Muscle layer of colon (tissue), 2 donors: ENCODE measurements at regions not wholly inside any gene's neighbourhood (a gene's known extent, or its start where the extent isn't known, plus 50 kb on each side); places are given as distances from the start of the nearest gene placed in this dataset.

ENCODE experiments used
- H3K27ac ChIP-seq: one replicate; pipeline ENCODE4 v1.7.0; 2013; ENCODE audit warnings: low read depth, mild to moderate bottlenecking, low read length, moderate library complexity
- H3K27me3 ChIP-seq, 2 donors: one replicate each; pipeline ENCODE4 v1.7.0; 2013; ENCODE audit warnings: low read length in 2 of 2, mild to moderate bottlenecking in 2 of 2; ENCODE audit not compliant: insufficient read depth in 2 of 2, control insufficient read depth in 1 of 2
- H3K36me3 ChIP-seq: one replicate; pipeline ENCODE4 v1.7.0; 2013; ENCODE audit warnings: mild to moderate bottlenecking, low read length; ENCODE audit not compliant: insufficient read depth
- H3K4me1 ChIP-seq: one replicate; pipeline ENCODE4 v1.7.0; 2013; ENCODE audit warnings: mild to moderate bottlenecking, low read length; ENCODE audit not compliant: insufficient read depth
- H3K4me3 ChIP-seq, 2 donors: one replicate each; pipeline ENCODE4 v1.7.0; 2013; ENCODE audit warnings: low read length in 2 of 2, low read depth in 1 of 2, mild to moderate bottlenecking in 1 of 2, moderate library complexity in 1 of 2
- H3K9ac ChIP-seq: one replicate; pipeline ENCODE4 v1.7.0; 2013; ENCODE audit warnings: low read length
- H3K9me3 ChIP-seq: one replicate; pipeline ENCODE4 v1.7.0; 2013; ENCODE audit warnings: mild to moderate bottlenecking, low read length
- donor health status: abdominal sarcoma.
- donor health status: Adenocarcinoma of cecum.

DNA sequence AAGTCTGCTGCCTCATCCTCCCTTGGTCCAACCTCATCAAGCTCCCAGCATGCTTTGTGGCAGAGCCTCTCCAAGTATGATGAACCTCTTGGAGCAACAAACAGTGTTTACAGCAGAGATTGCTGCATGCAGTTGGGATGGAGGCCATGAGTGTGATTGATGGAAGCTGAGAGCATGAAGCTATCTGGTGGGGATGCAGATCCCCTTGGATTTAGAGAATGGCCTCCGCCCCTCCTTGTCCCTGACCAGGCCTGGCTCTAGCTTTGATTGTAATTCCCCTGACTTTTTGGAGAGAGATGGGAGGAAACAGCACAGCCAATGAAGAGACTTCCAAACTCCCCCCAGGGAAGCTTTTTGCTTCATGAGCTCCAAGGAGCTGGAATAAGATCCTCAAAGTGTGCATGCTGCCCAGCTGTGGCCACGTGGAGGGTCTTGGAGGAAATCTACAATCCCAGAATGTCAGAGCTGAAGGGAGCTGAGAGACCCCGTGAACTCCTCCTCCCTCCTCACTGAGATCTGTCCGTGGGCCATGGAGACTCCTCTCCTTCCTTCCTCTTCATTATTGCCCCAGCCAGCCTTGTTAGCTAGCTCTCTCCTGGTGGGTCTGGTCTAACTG is 165.3 kb upstream of the USP24 start:
- H3K36me3 ChIP-seq, result no peaks in the 10 kb centered on the region
- no peaks in the 10 kb centered on the region for H3K27me3 ChIP-seq
- H3K27ac ChIP-seq, result no peak overlapping the region
- no peak overlapping the region for H3K4me3 ChIP-seq
- H3K9me3 ChIP-seq, result no peaks in the 10 kb centered on the region
- peaks cover 31% of the 10 kb centered on the region for H3K4me1 ChIP-seq
- H3K9ac ChIP-seq, result no peak overlapping the region

DNA sequence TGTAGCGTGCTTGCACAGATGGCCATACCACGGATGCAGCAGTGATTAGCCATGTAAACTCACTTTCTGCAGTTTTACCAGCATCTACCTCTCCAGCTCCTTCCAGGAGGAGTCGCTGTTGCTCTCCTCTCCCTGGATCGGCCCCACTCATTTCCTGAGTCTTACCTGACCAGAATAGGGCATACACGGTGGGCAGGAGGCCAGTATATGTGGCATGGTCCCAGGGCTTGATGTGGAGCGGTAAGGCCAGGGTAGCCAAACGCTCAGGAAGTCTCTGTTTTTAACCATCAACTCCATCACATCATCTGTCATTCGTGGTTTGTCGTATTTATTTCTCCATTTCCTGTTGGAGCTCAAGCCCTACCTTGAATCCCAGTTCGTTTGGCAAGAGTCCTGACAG is 163.4 kb upstream of the USP24 start:
- H3K4me1 ChIP-seq, result peaks cover 30% of the 10 kb centered on the region

DNA sequence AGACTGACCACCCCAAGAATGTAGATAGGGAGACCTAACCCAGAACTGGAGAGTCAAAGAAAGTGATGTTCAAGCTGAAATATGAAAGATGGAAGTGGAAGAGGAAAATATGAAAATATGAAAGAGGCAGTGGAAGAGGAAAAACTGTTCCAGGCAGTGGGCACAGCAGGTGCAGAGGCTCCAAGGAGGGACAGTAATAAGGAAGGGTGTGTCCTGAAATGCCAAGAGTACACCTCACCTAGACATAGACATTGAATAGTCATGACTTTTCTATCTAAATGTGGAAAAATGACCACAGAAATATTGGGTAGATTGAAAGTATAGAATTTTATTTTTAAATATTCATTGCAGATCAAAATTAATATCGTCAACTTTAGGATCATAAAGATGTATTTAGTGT is 161.7 kb upstream of the USP24 start:
- Histone ChIP-seq H3K27ac (no peak overlapping the region), H3K27me3 (no peaks in the 10 kb centered on the region), H3K36me3 (no peaks in the 10 kb centered on the region), H3K4me3 (no peak overlapping the region), H3K4me1 (peaks cover 16% of the 10 kb centered on the region), H3K9ac (no peak overlapping the region), H3K9me3 (no peaks in the 10 kb centered on the region)

More for the DNA sequence above, 163.4 kb upstream of the USP24 start:
- no peak overlapping the region for H3K9ac ChIP-seq
- H3K27ac ChIP-seq, result no peak overlapping the region
- no peaks in the 10 kb centered on the region for H3K27me3 ChIP-seq
- H3K9me3 ChIP-seq, result no peaks in the 10 kb centered on the region
- no peaks in the 10 kb centered on the region for H3K36me3 ChIP-seq
- H3K4me3 ChIP-seq, result no peak overlapping the region

DNA sequence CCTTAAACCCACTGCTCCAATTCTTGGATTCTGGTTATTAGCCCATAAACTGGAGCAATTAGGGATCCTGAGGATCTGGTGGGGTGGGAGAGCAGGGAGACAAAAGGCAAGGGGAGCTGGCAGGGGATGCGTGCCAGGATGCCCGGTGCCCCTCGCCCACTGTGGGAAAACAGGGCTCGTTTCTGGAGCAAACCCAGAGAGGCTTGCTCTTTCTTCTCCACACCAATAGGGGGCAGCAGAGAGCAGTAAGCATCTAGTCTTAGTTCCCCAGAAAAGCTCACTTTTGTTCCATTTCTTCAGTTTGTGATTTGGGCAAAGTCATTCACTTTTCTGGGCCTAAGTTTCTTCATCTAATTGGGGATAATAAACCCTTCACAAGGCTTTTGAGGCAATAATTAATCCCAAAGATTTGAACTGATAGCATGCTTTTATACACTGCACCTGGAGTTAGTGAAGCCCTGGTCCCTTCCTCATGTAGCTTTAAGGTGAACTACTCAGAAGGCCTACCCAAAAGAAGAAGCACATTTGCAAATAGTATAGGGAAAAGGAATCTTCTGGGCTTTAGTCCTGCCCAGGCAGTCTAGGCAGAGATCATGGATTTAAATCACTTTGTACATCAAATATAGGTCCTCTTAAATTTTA is 160.6 kb upstream of the USP24 start:
- Histone ChIP-seq H3K36me3 (no peaks in the 10 kb centered on the region), H3K4me1 (peaks cover 15% of the 10 kb centered on the region), H3K27ac (no peak overlapping the region), H3K9ac (no peak overlapping the region), H3K9me3 (no peaks in the 10 kb centered on the region), H3K4me3 (no peak overlapping the region), H3K27me3 (no peaks in the 10 kb centered on the region)

DNA sequence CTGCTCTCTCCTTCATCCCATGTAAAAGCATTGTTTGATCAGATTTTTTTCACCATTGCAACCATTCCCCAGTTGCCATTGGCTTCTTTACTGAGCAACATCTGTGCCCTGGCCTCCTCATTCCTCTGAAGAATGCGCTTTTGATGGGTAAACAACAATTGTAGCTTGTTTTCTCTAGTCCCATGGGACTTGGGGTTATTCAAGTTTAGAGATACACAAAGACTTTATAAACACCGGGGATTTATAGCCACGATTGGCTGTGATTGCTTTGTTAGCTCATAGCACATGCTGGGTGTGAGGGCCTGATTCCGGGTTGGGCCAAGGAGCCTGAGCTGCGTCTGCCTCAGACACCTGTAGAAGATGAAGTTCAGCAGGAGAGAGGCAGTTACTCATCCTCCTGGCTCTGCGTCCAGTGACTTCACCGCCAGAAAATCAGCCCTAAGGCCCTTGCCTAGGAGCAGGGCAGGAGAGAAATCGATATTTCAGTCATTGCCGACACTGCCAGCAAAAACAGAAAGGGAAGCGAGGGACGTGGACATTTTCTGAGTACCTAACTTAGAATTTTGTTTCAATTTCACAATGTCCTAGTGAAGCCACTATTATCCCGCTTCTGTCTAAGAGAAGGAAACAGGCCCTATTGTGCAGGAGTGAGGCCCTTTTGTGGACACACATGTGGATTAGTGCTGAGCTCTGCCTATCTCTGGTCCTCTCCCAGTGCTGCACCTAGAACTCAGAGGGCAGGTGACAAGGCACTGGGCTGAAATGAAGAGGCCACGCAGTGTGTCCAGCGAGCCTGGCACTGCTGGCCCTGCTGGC is 159.8 kb upstream of the USP24 start:
- Histone ChIP-seq H3K27me3 (no peaks in the 10 kb centered on the region), H3K27ac (no peak overlapping the region), H3K4me1 (peaks cover 10% of the 10 kb centered on the region), H3K4me3 (no peak overlapping the region), H3K9me3 (no peaks in the 10 kb centered on the region), H3K36me3 (no peaks in the 10 kb centered on the region), H3K9ac (no peak overlapping the region)

DNA sequence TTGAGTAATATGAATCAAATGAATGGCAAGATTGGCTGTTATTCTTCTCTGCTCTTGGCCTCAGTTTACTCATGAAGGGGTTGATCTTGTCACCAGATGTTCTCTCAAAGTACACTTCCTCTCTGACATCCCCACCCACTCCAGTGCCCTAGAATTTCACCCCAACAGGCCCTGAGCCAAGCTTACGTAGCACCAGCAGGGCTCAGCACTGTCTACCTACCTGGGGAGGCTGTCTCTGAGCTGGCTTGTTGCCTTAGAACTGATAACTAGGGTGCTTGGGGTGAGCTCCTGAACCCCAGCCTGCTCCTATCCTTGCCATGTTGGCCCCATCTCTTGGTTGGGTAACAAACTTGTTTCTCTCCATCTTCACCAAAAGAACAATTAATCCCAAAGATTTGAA is 159.1 kb upstream of the USP24 start:
- Histone ChIP-seq H3K4me3 (no peak overlapping the region), H3K9me3 (no peaks in the 10 kb centered on the region), H3K27me3 (no peaks in the 10 kb centered on the region), H3K27ac (no peak overlapping the region), H3K9ac (no peak overlapping the region), H3K4me1 (peaks cover 10% of the 10 kb centered on the region), H3K36me3 (no peaks in the 10 kb centered on the region)

DNA sequence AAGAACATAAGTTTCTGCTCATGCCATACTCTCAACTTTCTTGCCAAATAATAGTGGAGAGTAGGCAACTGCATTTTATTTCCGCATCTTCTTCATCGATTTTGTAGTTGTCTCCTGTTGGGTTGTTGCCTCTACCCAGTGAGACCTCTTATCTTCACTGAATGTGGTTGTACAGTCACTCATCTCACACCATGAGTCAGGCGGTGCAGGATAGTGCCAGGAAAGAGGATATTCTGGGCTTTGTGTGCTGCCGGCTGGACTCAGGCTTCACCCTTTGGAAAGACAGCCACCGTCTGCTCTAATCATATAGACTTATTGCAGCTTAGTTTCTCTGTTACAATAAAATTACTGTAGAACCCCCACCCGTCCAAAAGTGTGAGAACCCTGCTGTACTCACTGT is 154.3 kb upstream of the USP24 start:
- Histone ChIP-seq H3K4me3 (no peak overlapping the region), H3K4me1 (no peaks in the 10 kb centered on the region), H3K36me3 (no peaks in the 10 kb centered on the region), H3K9ac (no peak overlapping the region), H3K27me3 (no peaks in the 10 kb centered on the region), H3K9me3 (no peaks in the 10 kb centered on the region), H3K27ac (no peak overlapping the region)

DNA sequence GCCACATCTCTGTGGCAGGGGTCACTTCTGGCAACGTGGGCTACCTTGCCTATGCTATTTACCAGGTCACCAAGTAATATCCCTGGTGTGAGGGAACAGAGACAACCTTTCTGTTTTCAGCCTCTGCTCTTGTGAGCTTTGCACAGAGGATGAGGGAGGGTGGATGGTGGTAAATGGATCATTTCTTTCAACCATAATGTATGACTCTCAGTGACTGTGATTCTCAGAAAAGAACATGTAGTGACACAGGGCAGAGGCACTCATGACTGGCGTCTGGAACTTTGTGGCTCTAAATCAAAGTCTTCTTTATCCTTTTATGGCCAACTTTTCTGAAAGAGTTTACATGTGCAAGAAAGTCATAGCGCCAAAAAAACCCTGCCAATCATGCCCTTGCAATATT is 153.5 kb upstream of the USP24 start:
- H3K27ac ChIP-seq, result no peak overlapping the region
- no peaks in the 10 kb centered on the region for H3K27me3 ChIP-seq
- H3K36me3 ChIP-seq, result no peaks in the 10 kb centered on the region
- H3K9ac ChIP-seq, result no peak overlapping the region
- H3K4me1 ChIP-seq, result no peaks in the 10 kb centered on the region
- no peaks in the 10 kb centered on the region for H3K9me3 ChIP-seq
- H3K4me3 ChIP-seq, result no peak overlapping the region

DNA sequence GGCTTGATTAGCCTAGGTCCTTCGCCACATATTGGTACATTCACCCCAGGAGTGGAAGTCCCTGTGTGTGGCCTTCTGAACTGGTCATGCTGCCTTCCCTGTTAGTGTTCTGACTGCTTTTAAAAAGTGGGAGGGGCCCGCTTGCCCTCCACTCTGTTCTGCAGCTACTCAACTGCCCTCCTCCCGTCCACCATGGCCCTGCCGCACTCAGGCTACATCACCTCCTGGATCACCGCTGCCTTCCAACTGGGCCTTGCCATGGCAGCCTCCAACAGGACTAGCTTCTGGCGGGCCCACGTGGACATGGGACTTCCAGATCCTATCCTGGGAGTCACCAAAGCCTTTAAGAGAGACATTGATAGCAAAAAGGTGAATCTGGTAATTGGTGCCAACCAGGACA is 152.1 kb upstream of the USP24 start:
- no peaks in the 10 kb centered on the region for H3K9me3 ChIP-seq
- no peaks in the 10 kb centered on the region for H3K27me3 ChIP-seq
- no peaks in the 10 kb centered on the region for H3K4me1 ChIP-seq
- H3K27ac ChIP-seq, result no peak overlapping the region
- no peak overlapping the region for H3K4me3 ChIP-seq
- H3K9ac ChIP-seq, result no peak overlapping the region
- no peaks in the 10 kb centered on the region for H3K36me3 ChIP-seq

DNA sequence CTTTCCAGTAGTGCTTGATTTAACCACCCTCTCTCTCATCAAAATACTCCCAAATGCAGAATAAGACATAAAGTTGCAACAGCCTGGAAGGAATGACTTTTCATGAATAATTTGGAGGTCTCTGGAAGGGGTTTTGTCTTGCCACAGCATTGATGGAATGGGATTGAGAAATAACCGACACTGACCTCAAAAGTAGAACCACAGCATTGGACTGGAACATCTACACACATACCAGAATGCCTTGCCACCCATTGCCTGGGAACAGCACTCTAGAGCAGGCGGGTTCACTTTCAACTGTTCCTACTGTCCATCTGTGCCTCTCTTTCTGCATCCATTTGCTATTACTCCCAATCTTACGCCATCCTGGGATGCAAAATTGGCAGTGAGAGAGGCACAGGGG is 149.1 kb upstream of the USP24 start:
- Histone ChIP-seq H3K36me3 (no peaks in the 10 kb centered on the region), H3K9me3 (no peaks in the 10 kb centered on the region), H3K4me1 (no peaks in the 10 kb centered on the region), H3K27ac (no peak overlapping the region), H3K9ac (no peak overlapping the region), H3K4me3 (no peak overlapping the region), H3K27me3 (no peaks in the 10 kb centered on the region)

DNA sequence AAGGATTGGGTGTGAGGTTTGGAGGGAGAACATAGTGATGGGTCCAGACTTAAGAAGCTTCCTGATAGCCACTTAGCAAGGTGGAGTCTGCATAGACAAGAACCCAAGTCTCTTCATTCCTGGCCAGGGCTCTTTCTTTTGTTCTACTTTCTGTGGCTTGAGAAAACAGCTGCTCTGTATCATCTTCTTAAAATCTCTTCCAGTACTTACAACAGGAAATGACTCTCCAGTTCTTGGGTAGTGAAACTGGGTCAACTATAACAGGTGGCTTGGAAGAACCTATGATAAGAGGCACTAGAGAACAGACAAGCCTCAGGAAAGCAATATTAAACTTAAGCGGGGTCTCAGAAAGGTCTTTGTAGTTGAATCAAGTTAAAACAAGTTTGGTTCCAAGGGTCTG is 148.1 kb upstream of the USP24 start:
- Histone ChIP-seq H3K36me3 (no peaks in the 10 kb centered on the region), H3K27ac (no peak overlapping the region), H3K27me3 (no peaks in the 10 kb centered on the region), H3K4me3 (no peak overlapping the region), H3K4me1 (no peaks in the 10 kb centered on the region), H3K9me3 (no peaks in the 10 kb centered on the region), H3K9ac (no peak overlapping the region)
